ENCODE measurements at regions not wholly inside any gene's neighbourhood (a gene's known extent, or its start where the extent isn't known, plus 50 kb on each side); places are given as distances from the start of the nearest gene placed in this dataset.

DNA sequence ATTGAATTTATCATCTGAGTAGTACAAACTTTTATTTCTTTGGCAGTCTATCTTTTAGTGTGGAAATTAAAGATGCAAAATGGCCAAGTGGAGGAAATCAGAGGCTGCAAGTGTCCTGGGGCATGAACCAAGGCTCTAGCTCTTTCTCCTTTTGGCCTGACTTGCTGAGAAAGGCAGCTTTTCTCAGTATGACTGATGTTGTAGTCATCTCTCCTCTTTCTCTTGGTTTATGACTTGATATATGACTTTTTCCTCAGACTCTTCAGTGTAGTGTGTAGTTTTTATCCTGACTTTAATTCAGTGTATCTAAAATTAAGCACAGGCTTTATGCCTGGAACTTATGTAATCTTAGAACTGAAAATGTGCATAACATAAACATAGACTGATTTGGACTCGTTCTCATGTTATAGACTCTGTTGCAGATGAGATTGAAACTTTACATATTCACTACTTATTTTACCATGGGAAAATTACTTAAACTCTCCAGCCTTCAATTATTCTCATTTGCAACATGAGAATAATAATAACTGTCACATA lies 65.7 kb downstream of the SLITRK5 start:
- H3K9ac ChIP-seq (ENCODE audit: low read depth, low read length): no peak overlapping the region
- H3K27me3 ChIP-seq (ENCODE audit: insufficient read depth, low read length): peaks cover 16% of the 10 kb centered on the region
- no peak overlapping the region for H3K4me3 ChIP-seq (ENCODE audit: low read length)
- no peaks in the 10 kb centered on the region for H3K36me3 ChIP-seq (ENCODE audit: insufficient read depth, low read depth, low read length)
- no peaks in the 10 kb centered on the region for H3K9me3 ChIP-seq (ENCODE audit: insufficient read depth, low read depth, low read length)
- H3K4me1 ChIP-seq (ENCODE audit: insufficient read depth, low read length): peaks cover 1% of the 10 kb centered on the region; the same call in 1 of the 2 replicates
- no peak overlapping the region for H3K27ac ChIP-seq (ENCODE audit: low read length)

DNA sequence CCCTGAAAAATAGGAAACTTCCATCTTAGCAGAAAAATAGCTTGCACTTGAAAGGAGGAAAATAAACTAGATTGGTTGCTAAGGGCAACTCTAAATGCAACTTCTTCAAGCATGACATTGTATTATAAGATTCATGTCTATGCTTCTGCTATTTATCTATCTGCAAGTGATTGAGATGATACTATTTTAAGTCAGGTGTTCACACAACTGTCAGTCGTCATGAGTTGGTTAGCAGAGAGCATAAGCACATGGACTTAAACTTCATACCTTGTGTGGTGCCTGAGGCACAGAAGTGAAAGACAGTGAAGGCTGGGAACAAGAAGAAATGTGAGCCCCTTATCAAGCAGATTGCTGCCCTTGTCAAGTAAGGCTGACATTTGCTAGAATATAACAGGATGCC lies 82.9 kb downstream of the SLITRK5 start:
- Histone ChIP-seq H3K9me3 (ENCODE audit: insufficient read depth, low read depth, low read length) (no peaks in the 10 kb centered on the region), H3K9ac (ENCODE audit: low read depth, low read length) (no peak overlapping the region)

DNA sequence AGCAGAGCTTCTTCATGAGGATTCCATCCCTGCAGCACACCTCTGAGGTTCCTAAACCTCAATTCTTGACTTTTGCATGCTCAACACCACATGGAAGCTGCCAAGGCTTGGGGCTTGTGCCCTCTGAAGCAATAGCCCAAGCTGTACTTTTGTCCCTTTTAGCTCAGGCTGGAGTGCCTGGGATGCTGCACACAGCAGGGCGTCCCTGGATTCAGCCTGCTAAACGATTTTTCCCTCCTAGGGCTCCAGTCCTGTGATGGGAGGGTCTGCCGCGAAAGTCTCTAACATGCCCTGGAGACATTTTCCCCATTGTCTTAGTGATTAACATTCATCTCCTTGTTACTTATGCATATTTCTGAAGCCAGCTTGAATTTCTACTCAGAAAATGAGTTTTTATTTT lies 98.3 kb downstream of the SLITRK5 start:
- H3K27ac ChIP-seq (ENCODE audit: low read length): no peak overlapping the region

More for the DNA sequence above, 82.9 kb downstream of the SLITRK5 start:
- no peak overlapping the region for H3K27ac ChIP-seq (ENCODE audit: low read length)
- no peaks in the 10 kb centered on the region for H3K27me3 ChIP-seq (ENCODE audit: insufficient read depth, low read length)
- no peaks in the 10 kb centered on the region for H3K4me1 ChIP-seq (ENCODE audit: insufficient read depth, low read length)
- no peak overlapping the region for H3K4me3 ChIP-seq (ENCODE audit: low read length)
- no peaks in the 10 kb centered on the region for H3K36me3 ChIP-seq (ENCODE audit: insufficient read depth, low read depth, low read length)

DNA sequence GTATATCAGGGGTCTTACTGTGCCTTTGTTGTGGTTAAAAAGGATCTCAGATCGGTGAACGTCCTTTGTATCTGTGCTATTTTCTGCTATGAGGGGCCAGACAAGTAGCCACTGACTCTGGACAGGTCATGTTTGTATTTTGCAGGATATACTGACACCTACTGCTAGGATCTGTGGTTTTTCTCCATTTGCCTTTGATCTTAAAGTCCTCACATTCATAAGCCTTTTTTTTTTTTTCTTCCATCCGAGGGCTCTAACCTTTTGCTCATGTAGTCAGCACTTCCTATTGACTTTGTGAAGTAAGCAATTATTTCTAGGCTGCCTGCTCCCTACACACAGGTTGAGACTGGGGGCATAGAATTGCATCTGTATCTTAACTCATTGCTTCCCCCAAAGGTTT lies 106.2 kb downstream of the SLITRK5 start:
- Histone ChIP-seq H3K27me3 (ENCODE audit: insufficient read depth, low read length) (no peaks in the 10 kb centered on the region; the same call in 1 of the 2 replicates), H3K4me1 (ENCODE audit: insufficient read depth, low read length) (no peaks in the 10 kb centered on the region), H3K27ac (ENCODE audit: low read length) (no peak overlapping the region), H3K36me3 (ENCODE audit: insufficient read depth, low read depth, low read length) (no peaks in the 10 kb centered on the region), H3K9me3 (ENCODE audit: insufficient read depth, low read depth, low read length) (no peaks in the 10 kb centered on the region), H3K4me3 (ENCODE audit: low read length) (no peak overlapping the region), H3K9ac (ENCODE audit: low read depth, low read length) (no peak overlapping the region)

More for the DNA sequence above, 98.3 kb downstream of the SLITRK5 start:
- Histone ChIP-seq H3K27me3 (ENCODE audit: insufficient read depth, low read length) (peaks cover 6% of the 10 kb centered on the region; the same call in 1 of the 2 replicates), H3K36me3 (ENCODE audit: insufficient read depth, low read depth, low read length) (no peaks in the 10 kb centered on the region), H3K4me1 (ENCODE audit: insufficient read depth, low read length) (no peaks in the 10 kb centered on the region; the same call in 1 of the 2 replicates), H3K4me3 (ENCODE audit: low read length) (no peak overlapping the region), H3K9me3 (ENCODE audit: insufficient read depth, low read depth, low read length) (no peaks in the 10 kb centered on the region), H3K9ac (ENCODE audit: low read depth, low read length) (no peak overlapping the region)

DNA sequence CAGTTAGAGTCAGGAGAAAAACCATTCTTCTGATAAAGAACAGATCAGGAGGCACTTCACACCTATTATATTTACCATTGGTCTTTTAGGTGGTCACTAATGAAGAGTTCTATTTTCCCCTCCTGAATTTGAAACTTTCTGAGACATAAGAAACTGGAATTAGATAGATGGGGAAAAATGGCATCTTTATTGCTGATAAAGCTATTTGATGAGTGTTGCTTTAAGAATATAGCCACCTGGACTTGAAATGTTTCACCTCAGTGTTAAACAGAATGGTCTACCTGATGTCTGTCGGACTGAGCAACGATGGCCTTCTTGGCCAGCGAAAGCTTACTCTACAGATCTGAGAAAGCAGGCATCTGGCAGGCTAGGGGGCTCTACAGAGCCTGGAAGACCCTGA lies 107.0 kb downstream of the SLITRK5 start:
- Histone ChIP-seq H3K36me3 (ENCODE audit: insufficient read depth, low read depth, low read length) (no peaks in the 10 kb centered on the region), H3K27me3 (ENCODE audit: insufficient read depth, low read length) (no peaks in the 10 kb centered on the region; the same call in 1 of the 2 replicates), H3K9ac (ENCODE audit: low read depth, low read length) (no peak overlapping the region), H3K4me3 (ENCODE audit: low read length) (no peak overlapping the region), H3K9me3 (ENCODE audit: insufficient read depth, low read depth, low read length) (no peaks in the 10 kb centered on the region), H3K27ac (ENCODE audit: low read length) (no peak overlapping the region), H3K4me1 (ENCODE audit: insufficient read depth, low read length) (no peaks in the 10 kb centered on the region)

DNA sequence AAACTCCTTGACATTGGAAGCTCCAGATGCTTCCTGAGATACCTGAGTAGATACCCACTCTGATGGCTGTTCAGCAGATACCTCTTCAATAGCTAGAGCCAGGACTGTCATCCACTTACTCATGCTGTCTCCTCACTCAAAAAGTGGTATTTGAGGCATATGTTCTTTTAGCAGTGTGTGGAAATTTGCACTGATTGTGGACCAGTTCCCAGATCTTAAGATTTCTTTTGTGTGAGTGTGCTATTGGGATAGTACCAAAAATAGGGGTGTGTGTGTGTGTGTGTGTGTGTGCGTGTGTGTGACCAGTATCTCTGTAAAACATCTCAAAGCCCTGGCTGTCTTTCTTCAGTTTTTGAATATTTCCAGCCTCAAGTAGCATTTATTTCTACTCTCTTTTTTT lies 108.3 kb downstream of the SLITRK5 start:
- Histone ChIP-seq H3K9ac (ENCODE audit: low read depth, low read length) (no peak overlapping the region), H3K4me1 (ENCODE audit: insufficient read depth, low read length) (no peaks in the 10 kb centered on the region), H3K36me3 (ENCODE audit: insufficient read depth, low read depth, low read length) (no peaks in the 10 kb centered on the region), H3K4me3 (ENCODE audit: low read length) (no peak overlapping the region), H3K27me3 (ENCODE audit: insufficient read depth, low read length) (no peaks in the 10 kb centered on the region; the same call in 1 of the 2 replicates), H3K9me3 (ENCODE audit: insufficient read depth, low read depth, low read length) (no peaks in the 10 kb centered on the region), H3K27ac (ENCODE audit: low read length) (no peak overlapping the region)

DNA sequence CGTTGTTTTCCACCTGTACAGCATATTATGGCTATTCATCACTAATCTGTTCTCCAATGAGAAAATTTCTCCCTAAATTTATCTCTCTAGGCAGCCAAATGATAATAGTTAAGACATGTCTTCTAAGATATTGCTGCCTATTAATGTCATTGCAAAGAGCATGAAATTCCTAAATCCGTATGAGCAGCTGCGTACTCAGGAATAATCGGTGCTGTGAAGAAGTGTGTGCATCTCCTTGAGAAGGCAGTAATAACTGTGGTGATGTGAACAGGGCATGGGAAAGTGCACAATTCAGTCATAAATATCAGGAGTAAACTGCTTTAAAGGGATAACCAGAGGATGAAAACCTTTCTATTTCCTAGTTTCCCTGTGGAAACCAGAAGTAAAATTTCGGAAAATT lies 112.2 kb downstream of the SLITRK5 start:
- H3K27me3 ChIP-seq (ENCODE audit: insufficient read depth, low read length): no peaks in the 10 kb centered on the region; the same call in 1 of the 2 replicates
- H3K4me3 ChIP-seq (ENCODE audit: low read length): no peak overlapping the region
- no peaks in the 10 kb centered on the region for H3K9me3 ChIP-seq (ENCODE audit: insufficient read depth, low read depth, low read length)
- H3K36me3 ChIP-seq (ENCODE audit: insufficient read depth, low read depth, low read length): no peaks in the 10 kb centered on the region
- H3K27ac ChIP-seq (ENCODE audit: low read length): no peak overlapping the region
- H3K4me1 ChIP-seq (ENCODE audit: insufficient read depth, low read length): no peaks in the 10 kb centered on the region; the same call in 1 of the 2 replicates
- H3K9ac ChIP-seq (ENCODE audit: low read depth, low read length): no peak overlapping the region

DNA sequence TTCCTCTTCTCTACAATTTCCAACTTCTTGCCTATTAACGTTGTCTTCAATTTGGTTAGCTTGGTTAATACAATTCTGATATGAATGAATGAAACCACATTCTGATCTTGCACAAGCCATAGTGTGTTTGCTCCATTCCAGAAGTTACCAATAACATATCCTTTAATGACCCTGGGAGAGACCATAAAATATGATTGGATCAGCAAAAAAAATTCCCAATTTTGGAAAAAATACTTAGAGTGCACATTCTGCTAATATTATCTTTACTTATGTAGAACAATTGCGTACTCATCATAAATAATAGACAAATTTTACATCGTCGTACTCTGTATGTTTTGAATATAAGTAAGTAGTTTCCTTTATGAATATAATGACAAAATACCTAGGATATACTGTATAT lies 117.2 kb downstream of the SLITRK5 start:
- no peak overlapping the region for H3K4me3 ChIP-seq (ENCODE audit: low read length)

DNA sequence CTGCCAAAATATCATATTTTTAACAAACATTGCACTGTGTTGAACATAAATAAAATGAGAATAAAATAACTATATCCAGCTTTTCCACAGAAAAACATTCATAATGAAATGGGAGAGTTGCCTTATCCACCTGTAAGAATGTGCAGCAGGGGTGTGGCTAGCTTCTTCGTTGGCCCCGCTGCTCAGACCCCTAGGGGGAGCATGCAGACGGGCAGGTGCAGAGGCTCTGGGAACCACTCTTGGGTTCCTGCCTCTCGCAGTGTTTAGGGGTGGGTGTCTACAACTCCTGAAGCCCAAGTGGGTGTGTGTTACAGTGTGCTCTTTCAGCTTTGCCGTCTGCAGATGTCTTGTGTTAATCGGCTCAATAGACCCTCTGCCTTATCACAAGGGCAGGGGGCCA lies 121.7 kb downstream of the SLITRK5 start:
- no peak overlapping the region for H3K4me3 ChIP-seq (ENCODE audit: low read length)
- H3K27ac ChIP-seq (ENCODE audit: low read length): no peak overlapping the region
- no peaks in the 10 kb centered on the region for H3K9me3 ChIP-seq (ENCODE audit: insufficient read depth, low read depth, low read length)
- H3K4me1 ChIP-seq (ENCODE audit: insufficient read depth, low read length): no peaks in the 10 kb centered on the region
- H3K9ac ChIP-seq (ENCODE audit: low read depth, low read length): no peak overlapping the region
- no peaks in the 10 kb centered on the region for H3K27me3 ChIP-seq (ENCODE audit: insufficient read depth, low read length)
- H3K36me3 ChIP-seq (ENCODE audit: insufficient read depth, low read depth, low read length): no peaks in the 10 kb centered on the region

More for the DNA sequence above, 117.2 kb downstream of the SLITRK5 start:
- Histone ChIP-seq H3K27ac (ENCODE audit: low read length) (no peak overlapping the region), H3K4me1 (ENCODE audit: insufficient read depth, low read length) (no peaks in the 10 kb centered on the region; the same call in 1 of the 2 replicates), H3K27me3 (ENCODE audit: insufficient read depth, low read length) (no peaks in the 10 kb centered on the region), H3K9me3 (ENCODE audit: insufficient read depth, low read depth, low read length) (no peaks in the 10 kb centered on the region), H3K36me3 (ENCODE audit: insufficient read depth, low read depth, low read length) (no peaks in the 10 kb centered on the region), H3K9ac (ENCODE audit: low read depth, low read length) (no peak overlapping the region)

DNA sequence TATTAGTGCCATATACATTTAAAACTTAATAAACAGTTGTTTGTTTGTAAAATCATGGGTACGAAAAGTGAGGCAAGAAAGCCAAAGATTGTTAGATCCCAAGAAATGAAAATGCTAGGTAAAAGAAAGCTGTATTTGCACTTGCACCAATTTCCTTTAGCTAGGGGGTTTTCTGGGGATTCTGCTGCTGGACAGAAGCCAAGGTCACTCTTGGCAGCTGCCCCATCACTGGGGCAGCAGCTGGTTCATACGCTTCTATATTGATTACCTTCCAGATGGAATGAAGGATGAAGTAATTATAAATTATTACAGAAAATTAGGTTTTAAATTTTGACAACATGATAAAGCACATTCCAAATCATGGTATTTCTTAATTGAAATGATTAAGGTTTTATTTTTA lies 127.4 kb downstream of the SLITRK5 start:
- no peak overlapping the region for H3K27ac ChIP-seq (ENCODE audit: low read length)
- no peaks in the 10 kb centered on the region for H3K36me3 ChIP-seq (ENCODE audit: insufficient read depth, low read depth, low read length)
- no peak overlapping the region for H3K9ac ChIP-seq (ENCODE audit: low read depth, low read length)
- H3K27me3 ChIP-seq (ENCODE audit: insufficient read depth, low read length): no peaks in the 10 kb centered on the region
- no peaks in the 10 kb centered on the region for H3K4me1 ChIP-seq (ENCODE audit: insufficient read depth, low read length)
- no peak overlapping the region for H3K4me3 ChIP-seq (ENCODE audit: low read length)
- H3K9me3 ChIP-seq (ENCODE audit: insufficient read depth, low read depth, low read length): no peaks in the 10 kb centered on the region

DNA sequence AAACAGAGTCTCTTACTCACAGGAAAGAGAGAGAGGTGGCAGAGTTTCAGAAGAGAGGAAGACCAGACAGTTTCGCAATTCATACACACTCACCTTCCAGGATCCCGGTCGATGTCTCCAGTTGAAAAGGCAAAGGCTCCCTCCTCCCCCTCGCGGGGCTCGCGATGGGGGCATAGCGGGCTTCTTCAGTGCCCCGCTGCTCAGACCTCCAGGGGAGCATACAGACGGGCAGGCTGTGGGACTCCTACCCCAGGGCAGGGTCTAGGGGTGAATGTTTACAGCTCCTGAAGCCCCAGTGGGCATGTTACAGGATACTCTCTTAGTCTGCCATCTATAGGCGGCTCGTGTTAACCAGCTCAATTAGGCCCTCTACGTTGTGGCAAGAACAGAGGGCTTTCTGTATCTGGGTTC lies 139.2 kb downstream of the SLITRK5 start:
- no peak overlapping the region for H3K27ac ChIP-seq (ENCODE audit: low read length)
- H3K4me3 ChIP-seq (ENCODE audit: low read length): peak overlapping the region; percentile 64
- no peaks in the 10 kb centered on the region for H3K9me3 ChIP-seq (ENCODE audit: insufficient read depth, low read depth, low read length)
- H3K9ac ChIP-seq (ENCODE audit: low read depth, low read length): no peak overlapping the region
- H3K27me3 ChIP-seq (ENCODE audit: insufficient read depth, low read length): no peaks in the 10 kb centered on the region; the same call in 1 of the 2 replicates
- no peaks in the 10 kb centered on the region for H3K4me1 ChIP-seq (ENCODE audit: insufficient read depth, low read length)
- no peaks in the 10 kb centered on the region for H3K36me3 ChIP-seq (ENCODE audit: insufficient read depth, low read depth, low read length)

DNA sequence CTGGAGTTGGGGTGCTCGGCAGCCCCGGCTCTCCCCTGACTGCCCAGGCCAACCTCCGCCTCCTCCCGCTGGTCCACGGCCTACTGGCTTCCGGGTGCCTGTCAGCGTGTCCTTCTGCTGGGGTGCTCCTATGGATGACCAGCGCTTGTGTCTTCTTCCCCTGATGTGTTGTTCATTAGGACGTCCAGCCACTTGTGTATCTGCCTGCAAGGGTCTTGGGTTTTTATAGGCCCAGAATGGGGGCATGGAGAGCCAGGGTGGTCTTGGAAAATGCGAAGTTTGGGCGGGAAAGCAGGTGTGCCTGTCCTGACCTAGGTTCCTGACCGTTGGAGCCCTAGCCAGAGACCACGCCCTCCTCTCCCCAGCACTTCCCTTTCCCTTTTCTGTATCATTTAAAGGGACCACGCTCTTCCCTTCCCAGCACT lies 139.8 kb downstream of the SLITRK5 start:
- Histone ChIP-seq H3K4me1 (ENCODE audit: insufficient read depth, low read length) (no peaks in the 10 kb centered on the region), H3K9ac (ENCODE audit: low read depth, low read length) (no peak overlapping the region)

More for the DNA sequence above, 139.8 kb downstream of the SLITRK5 start:
- Histone ChIP-seq H3K4me3 (ENCODE audit: low read length) (no peak overlapping the region), H3K27ac (ENCODE audit: low read length) (no peak overlapping the region), H3K9me3 (ENCODE audit: insufficient read depth, low read depth, low read length) (no peaks in the 10 kb centered on the region), H3K36me3 (ENCODE audit: insufficient read depth, low read depth, low read length) (no peaks in the 10 kb centered on the region), H3K27me3 (ENCODE audit: insufficient read depth, low read length) (no peaks in the 10 kb centered on the region; the same call in 1 of the 2 replicates)
